MM.1S (cell line): ENCODE measurements at regions not wholly inside any gene's neighbourhood (a gene's known extent, or its start where the extent isn't known, plus 50 kb on each side); places are given as distances from the start of the nearest gene placed in this dataset.

ENCODE experiments used
- DNase-seq: peaks from one replicate; pipeline ENCODE4 v3.0.0-alpha.2; 2015
- H2AFZ ChIP-seq: fragments of 300-600 bp; sonication (generic); 2 replicates; pipeline ENCODE4 v1.6.0; 2016; ENCODE audit warnings: antibody characterized with exemption, low read length
- H3F3A ChIP-seq: fragments of 300-600 bp; sonication (generic); 2 replicates; pipeline ENCODE4 v1.6.1; 2016; ENCODE audit warnings: mild to moderate bottlenecking, antibody characterized with exemption, low read length, moderate library complexity, mixed read lengths; ENCODE audit not compliant: insufficient read depth
- H3K27ac ChIP-seq: fragments of 300-600 bp; sonication (generic); 2 replicates; pipeline ENCODE4 v1.5.1; 2016; ENCODE audit warnings: mild to moderate bottlenecking, low read length
- H3K27me3 ChIP-seq: fragments of 300-600 bp; sonication (generic); replicated peaks from 2 replicates; pipeline ENCODE4 v1.6.0; 2016; ENCODE audit warnings: low read length; ENCODE audit not compliant: insufficient read depth
- H3K36me3 ChIP-seq: fragments of 300-600 bp; sonication (generic); replicated peaks from 2 replicates; pipeline ENCODE4 v1.6.1; 2016; ENCODE audit warnings: mild to moderate bottlenecking, low read length, mixed read lengths; ENCODE audit not compliant: insufficient read depth
- H3K4me1 ChIP-seq: fragments of 300-600 bp; sonication (generic); 2 replicates; pipeline ENCODE4 v1.6.1; 2016; ENCODE audit warnings: low read length, mixed read lengths
- H3K4me2 ChIP-seq: fragments of 300-600 bp; sonication (generic); 2 replicates; pipeline ENCODE4 v1.6.0; 2016; ENCODE audit warnings: low read depth, low read length
- H3K4me3 ChIP-seq: fragments of 300-600 bp; sonication (generic); 2 replicates; pipeline ENCODE4 v1.5.1; 2016; ENCODE audit warnings: low read length, mixed read lengths
- H3K79me2 ChIP-seq: fragments of 300-600 bp; sonication (generic); 2 replicates; pipeline ENCODE4 v1.6.1; 2016; ENCODE audit warnings: mixed run types, low read length, mixed read lengths
- H3K9ac ChIP-seq: fragments of 300-600 bp; sonication (generic); 2 replicates; pipeline ENCODE4 v1.6.1; 2016; ENCODE audit warnings: low read length, mixed read lengths
- H3K9me2 ChIP-seq: fragments of 300-600 bp; sonication (generic); replicated peaks from 2 replicates; pipeline ENCODE4 v1.6.1; 2016; ENCODE audit warnings: mild to moderate bottlenecking, low read length, mixed read lengths; ENCODE audit not compliant: insufficient read depth
- H3K9me3 ChIP-seq: fragments of 300-600 bp; sonication (generic); replicated peaks from 2 replicates; pipeline ENCODE4 v1.6.1; 2016; ENCODE audit warnings: mild to moderate bottlenecking, low read length, mixed read lengths; ENCODE audit not compliant: insufficient read depth
- H4K20me1 ChIP-seq: fragments of 300-600 bp; sonication (generic); 2 replicates; pipeline ENCODE4 v1.6.1; 2016; ENCODE audit warnings: mild to moderate bottlenecking, low read length, moderate library complexity, mixed read lengths; ENCODE audit not compliant: insufficient read depth
- EZH2 ChIP-seq: fragments of 300-600 bp; sonication (generic); optimal IDR thresholded peaks from 2 replicates; pipeline ENCODE3; 2017; ENCODE audit warnings: low read depth, mild to moderate bottlenecking, antibody characterized with exemption, low read length, mixed read lengths
- EZH2phosphoT487 ChIP-seq: fragments of 300-600 bp; sonication (generic); IDR thresholded peaks from 2 replicates; pipeline ENCODE4 v1.6.1; 2018; ENCODE audit warnings: antibody characterized with exemption, low read length
- TF ChIP-seq, protein P1 (sequence below): fragments of 300-600 bp; sonication (generic); IDR thresholded peaks from 2 replicates; pipeline ENCODE4 v1.5.1; 2016; ENCODE audit warnings: antibody characterized with exemption, low read length, mixed read lengths

DNA sequence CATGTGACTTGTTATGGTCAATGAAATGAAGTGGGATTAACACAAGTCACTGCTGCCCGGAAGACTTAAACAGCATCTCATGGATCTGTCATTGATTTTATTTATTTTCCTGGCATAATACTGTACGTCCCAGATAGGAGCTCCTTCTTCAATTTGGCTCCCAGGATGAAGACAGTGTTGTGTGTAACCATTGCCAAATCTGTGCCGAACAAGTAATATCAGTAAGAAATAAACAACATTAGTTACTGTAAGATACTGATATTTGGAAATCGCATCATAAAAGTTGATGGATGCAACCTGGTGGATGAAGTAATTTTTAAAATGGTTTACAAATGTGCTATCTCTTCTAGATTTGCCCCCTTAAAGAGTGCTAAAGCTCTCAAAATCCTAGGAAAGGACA is 419.0 kb upstream of the MMADHC start:
- peaks cover 9% of the 10 kb centered on the region; the same call in 1 of the 2 replicates for H3F3A ChIP-seq
- no peak overlapping the region for H3K27ac ChIP-seq
- no peak overlapping the region for H3K4me3 ChIP-seq
- H3K9me3 ChIP-seq, result no peaks in the 10 kb centered on the region
- no peak for DNase-seq
- no peak overlapping the region for H3K9ac ChIP-seq
- no peaks in the 10 kb centered on the region for H3K27me3 ChIP-seq
- TF ChIP-seq, protein P1, sequence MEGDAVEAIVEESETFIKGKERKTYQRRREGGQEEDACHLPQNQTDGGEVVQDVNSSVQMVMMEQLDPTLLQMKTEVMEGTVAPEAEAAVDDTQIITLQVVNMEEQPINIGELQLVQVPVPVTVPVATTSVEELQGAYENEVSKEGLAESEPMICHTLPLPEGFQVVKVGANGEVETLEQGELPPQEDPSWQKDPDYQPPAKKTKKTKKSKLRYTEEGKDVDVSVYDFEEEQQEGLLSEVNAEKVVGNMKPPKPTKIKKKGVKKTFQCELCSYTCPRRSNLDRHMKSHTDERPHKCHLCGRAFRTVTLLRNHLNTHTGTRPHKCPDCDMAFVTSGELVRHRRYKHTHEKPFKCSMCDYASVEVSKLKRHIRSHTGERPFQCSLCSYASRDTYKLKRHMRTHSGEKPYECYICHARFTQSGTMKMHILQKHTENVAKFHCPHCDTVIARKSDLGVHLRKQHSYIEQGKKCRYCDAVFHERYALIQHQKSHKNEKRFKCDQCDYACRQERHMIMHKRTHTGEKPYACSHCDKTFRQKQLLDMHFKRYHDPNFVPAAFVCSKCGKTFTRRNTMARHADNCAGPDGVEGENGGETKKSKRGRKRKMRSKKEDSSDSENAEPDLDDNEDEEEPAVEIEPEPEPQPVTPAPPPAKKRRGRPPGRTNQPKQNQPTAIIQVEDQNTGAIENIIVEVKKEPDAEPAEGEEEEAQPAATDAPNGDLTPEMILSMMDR, result no peak
- TF ChIP-seq EZH2phosphoT487 (no peak), EZH2 (no peak)
- no peak overlapping the region for H3K4me2 ChIP-seq
- peaks cover 21% of the 10 kb centered on the region for H3K4me1 ChIP-seq
- no peak overlapping the region for H2AFZ ChIP-seq
- H3K36me3 ChIP-seq, result no peaks in the 10 kb centered on the region
- no peaks in the 10 kb centered on the region for H3K9me2 ChIP-seq
- H4K20me1 ChIP-seq, result no peaks in the 10 kb centered on the region
- no peaks in the 10 kb centered on the region for H3K79me2 ChIP-seq

DNA sequence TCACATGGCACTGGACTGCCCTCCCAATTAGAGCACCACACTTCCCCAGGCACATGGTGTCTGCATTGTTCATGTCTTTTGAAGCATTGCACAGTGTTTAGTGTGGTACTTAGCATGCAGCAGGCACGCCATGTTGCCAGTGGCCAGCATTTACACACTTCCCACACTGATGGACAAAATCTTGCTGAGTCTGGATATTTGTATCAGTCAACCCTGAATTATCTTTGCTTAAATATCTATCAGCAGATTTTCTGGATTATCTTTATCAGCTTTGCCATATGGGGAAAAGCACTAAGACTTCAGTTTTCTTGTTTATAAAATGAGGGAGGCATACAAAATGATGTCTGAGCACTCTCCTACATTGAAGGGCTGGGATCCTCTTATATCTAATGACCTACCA is 416.0 kb upstream of the MMADHC start:
- no peak overlapping the region for H3K9ac ChIP-seq
- H3K4me2 ChIP-seq, result no peak overlapping the region
- no peak overlapping the region for H3K27ac ChIP-seq
- no peak for TF ChIP-seq EZH2phosphoT487
- TF ChIP-seq, protein P1, result no peak
- peaks cover 5% of the 10 kb centered on the region; the same call in 1 of the 2 replicates for H3F3A ChIP-seq
- H3K4me1 ChIP-seq, result peaks cover 16% of the 10 kb centered on the region
- no peaks in the 10 kb centered on the region for H4K20me1 ChIP-seq
- H3K36me3 ChIP-seq, result no peaks in the 10 kb centered on the region
- no peak overlapping the region for H3K4me3 ChIP-seq
- no peaks in the 10 kb centered on the region for H3K79me2 ChIP-seq
- no peak for DNase-seq
- H3K9me3 ChIP-seq, result no peaks in the 10 kb centered on the region
- no peaks in the 10 kb centered on the region for H3K9me2 ChIP-seq
- H3K27me3 ChIP-seq, result no peaks in the 10 kb centered on the region
- H2AFZ ChIP-seq, result no peak overlapping the region

DNA sequence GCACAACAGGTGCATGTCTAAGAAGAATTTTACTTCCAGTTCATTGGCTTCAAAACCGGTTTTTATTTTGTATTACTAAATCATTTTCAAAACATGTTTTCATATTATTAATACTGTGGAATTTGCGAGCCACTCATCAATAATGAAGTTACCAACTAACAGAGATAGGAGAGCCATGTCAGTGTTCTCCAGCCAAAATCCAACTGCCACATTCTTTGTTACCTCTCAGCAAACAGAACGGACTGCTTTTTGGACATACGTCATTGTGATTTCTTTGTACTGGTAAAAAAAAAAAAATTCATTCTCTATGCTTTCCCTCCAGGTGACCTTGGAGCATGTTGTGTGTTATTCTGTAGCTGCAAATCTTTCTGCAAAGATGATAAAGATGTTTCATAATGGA is 414.2 kb upstream of the MMADHC start:
- H3K9ac ChIP-seq, result no peak overlapping the region
- H4K20me1 ChIP-seq, result no peaks in the 10 kb centered on the region
- no peaks in the 10 kb centered on the region for H3K9me2 ChIP-seq
- H2AFZ ChIP-seq, result no peak overlapping the region
- no peaks in the 10 kb centered on the region for H3K79me2 ChIP-seq
- no peak for TF ChIP-seq EZH2
- TF ChIP-seq, protein P1, result no peak
- TF ChIP-seq EZH2phosphoT487, result no peak
- H3K4me3 ChIP-seq, result no peak overlapping the region
- no peak overlapping the region for H3K4me2 ChIP-seq
- H3K4me1 ChIP-seq, result no peaks in the 10 kb centered on the region
- H3K36me3 ChIP-seq, result no peaks in the 10 kb centered on the region
- H3K27ac ChIP-seq, result no peak overlapping the region
- H3K9me3 ChIP-seq, result no peaks in the 10 kb centered on the region
- H3F3A ChIP-seq, result no peaks in the 10 kb centered on the region
- H3K27me3 ChIP-seq, result no peaks in the 10 kb centered on the region
- no peak for DNase-seq
